NCI-H2081 (cell line): ENCODE measurements at regions not wholly inside any gene's neighbourhood (a gene's known extent, or its start where the extent isn't known, plus 50 kb on each side); places are given as distances from the start of the nearest gene placed in this dataset.
A peak's percentile ranks its signal among the peaks of the same experiment; 100 is the strongest.

Experiments
- DNase-seq, 2 experiments: peaks; one replicate each; lab custom pipeline; 2025; lab: John Stamatoyannopoulos, UW

DNA sequence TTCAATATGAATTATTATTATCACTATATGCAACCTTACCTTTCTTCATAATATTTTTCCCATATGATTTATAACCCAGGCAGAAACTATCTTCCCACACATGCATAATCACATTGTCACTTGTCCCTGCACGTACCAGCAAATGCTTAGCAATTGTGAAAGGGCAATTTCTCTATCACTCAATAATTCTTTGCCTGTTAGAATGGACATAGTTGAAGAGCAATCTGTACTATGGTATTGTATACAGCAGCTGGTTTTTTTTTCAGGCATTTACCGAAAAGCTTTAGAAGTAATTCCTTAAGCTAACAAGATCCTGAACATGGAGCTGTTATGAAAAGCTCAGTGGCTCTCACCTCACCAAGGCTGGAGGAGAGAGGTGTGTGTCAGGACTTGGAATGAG lies 999.5 kb downstream of the TUSC7 start:
- DNase-seq = no peak

GRCh38 chr3:117710501-117710900 lies 1000.9 kb downstream of the TUSC7 start:
- no peak for DNase-seq

DNA sequence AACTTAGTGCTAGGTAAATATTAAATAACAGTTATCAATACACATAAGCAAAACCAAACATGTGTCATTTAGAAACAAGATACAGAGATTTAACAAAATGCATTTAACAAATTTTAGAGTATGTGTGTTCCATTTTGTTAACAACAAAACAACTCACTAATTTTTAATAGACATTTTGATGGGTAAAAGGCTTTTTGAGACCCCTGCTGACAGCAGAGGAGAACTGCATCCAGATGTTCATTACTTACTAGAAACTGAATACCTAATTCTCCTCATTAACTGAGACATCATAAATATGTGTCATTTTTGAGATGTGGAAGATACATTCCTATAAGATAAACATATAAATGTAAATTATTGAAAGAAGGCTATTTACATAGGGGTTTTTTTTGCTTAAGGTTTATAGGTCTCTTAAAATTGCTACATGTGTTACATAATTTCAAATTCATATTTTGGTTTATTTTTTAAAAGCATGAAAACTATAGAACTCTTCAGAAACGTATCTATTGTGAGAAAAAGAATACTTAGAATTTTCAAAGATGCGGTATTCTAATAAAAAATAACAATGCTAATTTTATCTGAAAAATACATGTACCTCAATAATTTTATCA lies 1009.8 kb downstream of the TUSC7 start:
- peak; percentile 22 to 26 for DNase-seq

DNA sequence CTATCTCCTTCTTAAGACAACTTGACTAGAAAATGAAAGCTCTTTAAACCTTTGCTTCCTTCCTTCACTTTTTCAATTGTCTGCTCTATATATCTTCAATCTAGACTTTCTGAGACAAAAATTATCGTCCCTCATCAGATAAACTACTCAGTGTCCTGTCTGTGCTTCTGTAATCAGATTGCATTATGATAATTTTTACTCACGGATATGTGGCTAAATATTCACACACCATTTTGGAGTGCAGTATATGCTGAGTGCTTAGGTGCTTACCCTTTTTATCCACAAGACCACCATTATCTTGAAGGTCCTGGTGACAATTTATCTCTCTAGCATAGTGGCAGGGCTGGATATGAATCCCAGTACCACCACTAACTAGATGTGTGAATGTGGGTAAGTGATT lies 1012.3 kb downstream of the TUSC7 start:
- no peak for DNase-seq

DNA sequence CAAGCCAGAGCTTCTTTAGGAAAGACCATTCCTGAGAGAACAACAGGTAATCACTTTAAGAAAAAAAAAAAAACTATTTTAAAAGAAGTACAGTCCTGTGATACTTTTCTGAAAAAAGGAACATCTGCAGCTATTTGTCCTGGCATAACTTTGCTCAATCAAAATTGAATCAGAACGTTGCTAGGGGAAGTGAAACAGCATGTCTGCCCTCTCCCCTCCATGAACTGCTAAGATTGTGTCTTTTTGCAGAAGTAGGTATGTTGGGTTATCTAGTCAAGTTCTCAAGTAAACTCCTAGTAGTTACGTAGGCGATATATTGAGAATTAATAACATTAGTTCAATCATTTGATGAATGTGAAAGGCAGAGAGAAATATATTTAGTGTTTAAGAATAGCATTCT lies 1013.3 kb downstream of the TUSC7 start:
- no peak for DNase-seq

GRCh38 chr3:117723825-117724224 lies 1014.2 kb downstream of the TUSC7 start:
- no peak for DNase-seq

DNA sequence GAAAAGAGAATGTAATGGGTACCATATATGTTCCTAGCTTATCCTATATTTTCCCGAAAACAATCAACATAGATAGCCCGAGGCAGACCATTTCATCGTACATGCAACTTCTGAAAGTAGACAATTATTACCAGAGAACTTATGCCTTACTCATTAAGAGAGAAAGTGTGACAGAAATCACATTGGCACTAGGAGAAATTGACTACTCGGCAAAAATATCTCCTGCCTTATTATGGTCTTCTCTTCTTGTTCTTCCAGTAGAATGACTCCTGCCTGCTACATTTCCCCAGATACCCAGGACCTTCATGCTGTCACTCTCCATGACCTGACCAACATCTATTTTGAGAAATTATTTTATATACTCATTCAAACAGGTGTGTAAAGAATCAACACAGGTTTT lies 1015.7 kb downstream of the TUSC7 start:
- DNase-seq = no peak

DNA sequence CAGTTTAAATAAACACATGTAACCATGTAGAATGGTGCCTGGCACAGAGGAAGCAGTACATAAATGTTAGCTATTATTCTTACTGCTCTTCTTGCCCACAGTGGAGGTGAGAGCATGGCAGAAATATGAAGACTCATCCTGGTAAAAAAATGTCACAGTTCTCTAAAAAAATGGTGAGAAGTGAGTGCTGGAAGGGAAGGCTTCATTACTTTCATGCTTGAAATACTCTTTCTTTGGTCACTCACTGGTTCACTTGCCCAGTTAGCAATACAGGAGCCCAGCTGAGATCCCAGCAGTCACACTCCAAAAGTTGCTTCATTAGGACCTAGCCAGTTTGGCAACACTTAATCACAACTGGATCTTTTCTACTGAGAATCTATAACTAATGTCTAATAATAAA lies 1017.2 kb downstream of the TUSC7 start:
- DNase-seq = no peak

- no peak for DNase-seq
Observed at GRCh38 chr3:117728226-117728625, 1018.6 kb downstream of the TUSC7 start.

DNA sequence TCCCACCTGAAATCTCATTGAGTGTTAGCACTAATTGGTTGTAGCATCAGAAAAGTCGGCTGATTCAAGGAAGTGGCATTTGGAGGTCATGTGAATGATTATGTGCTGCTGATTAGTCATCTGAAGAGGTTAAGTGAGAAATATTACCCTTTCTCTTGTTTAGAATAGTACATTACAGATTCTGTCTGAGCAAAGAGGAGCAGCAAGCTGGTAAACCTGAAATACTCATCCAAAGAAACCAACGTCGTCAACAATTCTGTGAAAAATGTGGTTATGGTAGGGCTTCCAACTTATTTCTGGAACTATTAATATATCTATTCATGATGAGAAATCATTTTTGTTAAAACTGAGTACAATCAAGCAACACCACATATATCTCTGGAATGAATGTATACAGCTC lies 1024.9 kb downstream of the TUSC7 start:
- no peak for DNase-seq

DNA sequence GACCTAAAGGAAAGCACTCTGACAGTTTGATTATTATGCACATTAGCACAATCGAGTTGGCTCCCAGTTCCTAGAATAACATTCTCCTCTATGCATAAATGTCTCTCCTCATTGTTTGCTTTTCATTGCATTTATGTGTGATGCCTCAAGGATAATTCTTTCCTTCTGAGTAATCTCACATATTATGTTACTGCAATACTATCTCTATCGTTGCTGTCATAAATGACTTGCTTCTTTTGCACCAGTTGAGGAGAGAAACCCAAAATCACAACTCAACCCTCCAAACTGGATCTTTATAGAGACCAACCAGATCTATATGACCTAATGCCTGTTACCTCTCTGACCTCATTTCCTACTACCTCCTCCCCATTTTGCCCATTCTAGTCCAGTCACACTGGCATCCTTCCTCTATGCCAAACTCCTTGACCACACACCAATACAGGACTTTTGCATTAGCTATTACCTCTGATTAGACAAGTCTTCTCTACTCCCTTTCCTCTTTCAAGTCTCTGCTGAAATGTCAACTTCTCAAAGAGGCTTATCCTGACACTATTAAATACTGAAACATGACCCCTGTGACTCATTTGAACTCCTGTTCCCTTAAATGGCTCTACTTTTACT lies 1026.0 kb downstream of the TUSC7 start:
- no peak for DNase-seq

DNA sequence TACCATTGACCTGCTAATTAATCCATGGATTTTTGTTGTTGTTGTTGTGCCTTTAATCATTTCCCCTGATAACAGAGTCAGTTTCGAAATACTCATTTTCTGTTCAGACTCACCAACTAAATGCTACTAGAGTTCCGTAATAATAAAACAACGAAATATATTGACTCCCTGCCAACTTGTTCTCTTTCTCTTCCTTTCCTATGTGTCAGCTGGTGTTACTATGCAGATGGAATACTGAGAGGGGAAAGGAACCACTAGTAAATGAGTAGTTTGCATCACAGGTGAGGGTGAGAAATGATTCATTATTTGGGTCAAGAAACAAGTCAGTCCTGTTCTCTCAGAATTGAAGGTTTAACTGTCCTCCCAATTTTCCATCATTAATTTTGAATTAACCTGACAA lies 1027.3 kb downstream of the TUSC7 start:
- DNase-seq = no peak

GRCh38 chr3:117743993-117744392 lies 1034.4 kb downstream of the TUSC7 start:
- DNase-seq = no peak

DNA sequence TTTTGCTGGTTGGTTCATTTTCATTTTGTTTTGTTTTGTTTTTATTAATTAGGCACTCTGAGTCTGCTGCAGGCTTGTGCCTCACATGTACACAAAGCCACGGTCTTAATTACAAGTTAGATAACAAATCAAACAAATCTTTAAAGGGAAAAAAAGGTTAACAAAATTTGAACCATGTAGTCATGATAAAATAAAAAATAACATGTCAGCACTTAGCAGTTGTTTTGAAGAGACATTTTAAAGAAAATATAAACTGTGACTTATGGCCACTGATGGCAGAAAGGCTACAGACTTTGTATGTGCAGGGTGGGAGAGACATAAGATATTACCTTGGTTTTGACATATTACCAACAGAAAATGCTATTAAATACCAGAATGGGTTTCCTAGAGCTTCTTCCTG lies 1035.4 kb downstream of the TUSC7 start:
- DNase-seq = no peak

DNA sequence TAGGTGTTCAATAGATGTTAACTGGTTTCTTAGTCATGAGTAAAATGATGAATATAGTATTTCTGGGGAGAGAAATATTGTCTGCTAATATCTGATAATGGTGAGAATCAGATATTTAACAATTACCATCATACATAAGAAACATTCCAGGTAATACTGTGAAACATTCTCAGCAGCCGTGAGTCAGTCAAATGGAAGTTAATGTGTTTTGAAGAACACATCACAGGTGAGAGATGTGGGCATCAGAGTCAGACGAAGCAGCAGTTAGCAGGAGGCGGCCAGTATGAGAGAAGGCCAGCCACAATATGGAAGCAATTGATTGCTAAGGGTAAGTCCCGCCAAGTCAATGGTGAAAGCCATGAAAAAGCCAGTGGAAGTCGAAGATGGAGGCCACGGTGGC lies 1035.9 kb downstream of the TUSC7 start:
- no peak for DNase-seq

- no peak for DNase-seq
Observed at GRCh38 chr3:117746066-117746465, 1036.5 kb downstream of the TUSC7 start.

DNA sequence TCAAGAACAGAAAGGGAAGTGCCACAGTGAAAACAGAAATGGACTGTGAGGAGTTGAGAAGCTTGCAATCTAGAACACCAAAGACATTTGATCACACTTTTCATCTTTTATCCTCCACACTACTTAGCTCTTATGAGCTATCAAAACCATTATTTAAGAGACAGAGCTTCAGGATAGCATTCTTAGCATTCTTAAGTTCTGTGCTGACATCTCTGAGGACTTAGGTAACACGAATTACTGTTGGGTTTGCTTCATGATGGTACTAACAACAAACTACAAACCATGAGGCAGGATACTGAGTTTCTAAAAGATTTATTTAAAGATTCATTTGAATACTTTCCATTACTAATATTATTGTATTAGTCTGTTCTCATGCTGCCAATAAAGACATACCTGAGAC lies 1038.6 kb downstream of the TUSC7 start:
- no peak for DNase-seq

- no peak for DNase-seq
Observed at GRCh38 chr3:117750674-117751269, 1041.2 kb downstream of the TUSC7 start.

DNA sequence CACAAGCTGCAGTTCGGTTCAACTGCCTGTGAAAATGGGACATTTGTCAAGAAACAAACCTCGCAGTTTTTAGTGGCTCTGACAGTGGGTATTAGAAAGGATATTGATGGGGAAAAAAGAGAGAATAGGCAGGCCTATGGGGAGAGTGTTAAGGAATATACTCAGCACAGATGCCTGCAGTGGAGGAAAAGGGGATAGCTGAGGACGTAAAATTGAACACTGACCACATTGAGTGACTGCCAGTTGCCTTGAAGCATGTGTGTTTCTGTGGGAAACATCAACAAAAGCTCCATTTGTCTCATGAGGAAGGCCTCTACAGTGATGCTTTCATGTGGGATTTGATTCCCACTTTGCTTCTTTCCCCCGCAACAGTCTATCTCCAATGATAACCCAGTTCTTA lies 1042.1 kb downstream of the TUSC7 start:
- DNase-seq = no peak

DNA sequence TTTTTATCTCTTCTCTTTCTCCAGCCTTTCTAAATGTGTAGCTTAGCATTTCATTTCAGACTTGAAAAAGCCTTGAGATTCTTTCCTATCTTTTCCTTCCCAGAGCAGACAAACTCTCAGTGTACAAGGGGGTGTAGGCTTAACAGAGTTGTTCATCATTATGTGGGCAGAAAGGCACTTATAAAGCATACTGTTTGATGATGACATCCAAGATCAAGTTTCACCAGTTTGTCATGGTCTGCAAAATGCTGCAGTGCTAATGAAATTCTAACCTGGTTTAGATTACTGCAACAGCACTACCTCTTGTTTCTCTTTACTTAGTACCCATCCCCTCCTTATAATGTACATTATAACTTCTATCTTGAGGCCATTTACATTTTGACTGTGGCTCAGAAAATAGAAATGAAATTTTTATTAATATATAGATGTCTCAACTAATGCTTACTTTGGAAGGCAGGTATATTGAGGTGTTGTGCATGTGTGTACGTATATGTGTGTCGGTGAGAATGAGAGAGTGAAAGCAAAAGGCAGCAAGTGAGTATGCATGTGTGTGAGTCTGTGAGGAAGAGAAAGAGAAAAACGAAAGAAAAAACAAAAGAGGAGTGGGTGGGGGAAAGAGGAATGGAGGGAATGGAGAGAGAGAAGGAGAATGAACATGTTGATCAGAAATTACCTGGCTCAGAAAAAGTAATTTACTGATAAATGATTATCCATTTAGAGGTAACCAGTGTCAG lies 1043.6 kb downstream of the TUSC7 start:
- no peak for DNase-seq

GRCh38 chr3:117754058-117754457 lies 1044.5 kb downstream of the TUSC7 start:
- DNase-seq = no peak

- no peak for DNase-seq
Observed at GRCh38 chr3:117754841-117755240, 1045.3 kb downstream of the TUSC7 start.

DNA sequence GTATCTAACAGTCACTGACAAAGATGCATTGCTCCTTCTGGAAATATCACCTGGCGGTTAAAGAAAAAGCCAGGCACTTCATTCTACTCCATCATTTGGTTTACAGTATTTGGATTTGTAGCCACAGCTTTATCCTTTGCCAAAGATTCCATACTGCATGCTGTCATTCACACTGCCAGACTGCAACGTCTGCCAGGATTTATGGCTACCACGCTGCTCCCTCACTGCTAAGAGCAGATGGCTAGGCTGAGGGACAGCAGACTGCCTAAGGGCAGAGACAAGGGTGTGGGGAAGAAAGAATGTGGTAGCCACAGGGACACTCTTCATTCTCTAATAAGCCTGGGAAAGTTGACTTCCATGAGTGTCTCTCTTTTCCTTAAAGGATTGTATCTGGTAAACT lies 1047.0 kb downstream of the TUSC7 start:
- DNase-seq = peak in 1 of 2 experiments; percentile 16
